GM23248 (cell line): ENCODE measurements at regions not wholly inside any gene's neighbourhood (a gene's known extent, or its start where the extent isn't known, plus 50 kb on each side); places are given as distances from the start of the nearest gene placed in this dataset.

Experiments
- EZH2 ChIP-seq: fragments of 200-600 bp; sonication (generic); IDR thresholded peaks from 2 replicates; pipeline ENCODE4 v1.6.1; 2018; ENCODE audit warnings: antibody characterized with exemption, mild to moderate bottlenecking; ENCODE audit not compliant: insufficient read depth, poor library complexity, severe bottlenecking
- EZH2phosphoT487 ChIP-seq: fragments of 200-600 bp; sonication (generic); IDR thresholded peaks from 2 replicates; pipeline ENCODE4 v1.6.1; 2018; ENCODE audit warnings: antibody characterized with exemption, moderate library complexity, mild to moderate bottlenecking, low read depth; ENCODE audit not compliant: insufficient read depth

DNA sequence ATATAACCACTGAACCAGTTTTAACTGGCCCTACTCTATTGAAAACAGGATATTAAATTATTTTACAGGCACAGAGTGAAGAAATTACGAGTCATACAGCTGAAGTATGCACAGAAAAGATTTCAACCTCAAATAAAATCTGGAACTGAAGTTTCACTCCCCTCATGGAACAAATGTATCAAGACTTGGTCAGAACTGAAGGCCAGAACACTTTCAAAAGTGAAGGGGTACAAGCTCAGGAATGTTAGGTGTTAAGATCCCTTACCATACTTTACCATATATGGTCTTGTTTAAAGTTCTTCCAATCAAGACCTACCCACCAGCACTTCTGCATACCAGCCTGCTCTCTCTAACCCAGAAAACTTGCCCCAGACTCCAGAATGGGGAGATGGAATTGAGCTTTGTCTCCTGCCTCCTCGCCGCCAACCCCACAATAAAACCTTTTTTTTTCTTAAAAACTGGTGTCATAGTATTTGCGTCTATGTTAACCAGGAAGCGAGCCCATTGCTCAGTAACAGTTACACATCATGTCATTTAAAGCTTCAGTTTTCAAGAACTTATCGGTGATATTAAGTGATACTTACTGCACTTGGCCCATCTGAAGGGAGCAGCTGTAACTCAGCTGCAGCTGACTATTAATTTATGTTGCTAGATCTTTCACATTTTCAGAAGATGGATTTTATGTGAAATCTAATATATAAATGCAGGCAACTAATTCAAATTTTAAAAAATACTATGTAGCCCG, 59.9 kb downstream of the OXSM start:
- no peak for TF ChIP-seq EZH2
- TF ChIP-seq EZH2phosphoT487, result no peak
